Vagina (tissue), 2 donors: ENCODE measurements at regions not wholly inside any gene's neighbourhood (a gene's known extent, or its start where the extent isn't known, plus 50 kb on each side); places are given as distances from the start of the nearest gene placed in this dataset.

Experiments
- DNase-seq, 2 donors: peaks; one replicate each; pipeline ENCODE4 v3.0.0-alpha.2; 2017; ENCODE audit errors: extremely low spot score in 2 of 2
- H3K27ac ChIP-seq: fragments of 200-600 bp; sonication (generic); one replicate; pipeline ENCODE4 v1.5.1; 2019
- H3K27me3 ChIP-seq: fragments of 200-600 bp; sonication (generic); one replicate; pipeline ENCODE4 v1.5.1; 2019
- H3K36me3 ChIP-seq, 2 donors: fragments of 200-600 bp; sonication (generic); one replicate each; pipeline ENCODE4 v1.5.1; 2017 to 2019
- H3K4me1 ChIP-seq: fragments of 200-600 bp; sonication (generic); one replicate; pipeline ENCODE4 v1.5.1; 2019
- H3K4me3 ChIP-seq, 2 donors: fragments of 200-600 bp; sonication (generic); 1 replicate in 1 of 2; 2 replicates in 1 of 2; pipeline ENCODE4 v1.5.1; 2016 to 2019
- H3K9me3 ChIP-seq: fragments of 200-600 bp; sonication (generic); one replicate; pipeline ENCODE4 v1.5.1; 2019
- POLR2A ChIP-seq, 2 donors: fragments of 450-650 bp; IDR thresholded peaks; one replicate each; pipeline ENCODE4 v1.6.1; 2017; ENCODE audit warnings: antibody characterized with exemption in 2 of 2, mild to moderate bottlenecking in 2 of 2, moderate library complexity in 2 of 2
- POLR2AphosphoS5 ChIP-seq, 2 donors: sonication (generic); formaldehyde crosslinking; IDR thresholded peaks; one replicate each; pipeline ENCODE4 v1.9.0; 2017; ENCODE audit warnings: antibody characterized with exemption in 2 of 2, mild to moderate bottlenecking in 2 of 2, low read depth in 1 of 2; ENCODE audit not compliant: insufficient read depth in 1 of 2
- intact Hi-C: fragments of 100-400 bp; cut with DNase I; formaldehyde crosslinking; loops from one replicate; pipeline ENCODE4 v1.15.1; 2023
- TF ChIP-seq, protein P1 (sequence below), 3 experiments: fragments of 450-650 bp in 2 of 3; fragments of 200-600 bp in 1 of 3; sonication (generic) in 1 of 3; IDR thresholded peaks; one replicate each; pipeline ENCODE4 v1.5.1; 2017 to 2019; ENCODE audit warnings: antibody characterized with exemption in 3 of 3, mild to moderate bottlenecking in 2 of 3, moderate library complexity in 2 of 3

GRCh38 chr6:33521489-33522091 is 58.5 kb downstream of the BAK1 start:
- H3K36me3 ChIP-seq, result no peaks in the 10 kb centered on the region
- no peak overlapping the region for H3K27ac ChIP-seq
- no peak for DNase-seq
- no peaks in the 10 kb centered on the region for H3K4me1 ChIP-seq
- no peak for TF ChIP-seq POLR2AphosphoS5 (IDR thresholded peaks at IDR 0.05; ENCODE audit: insufficient read depth in 1 of 2, low read depth in 1 of 2)
- no peak for TF ChIP-seq POLR2A (IDR thresholded peaks at IDR 0.05)
- TF ChIP-seq, protein P1, sequence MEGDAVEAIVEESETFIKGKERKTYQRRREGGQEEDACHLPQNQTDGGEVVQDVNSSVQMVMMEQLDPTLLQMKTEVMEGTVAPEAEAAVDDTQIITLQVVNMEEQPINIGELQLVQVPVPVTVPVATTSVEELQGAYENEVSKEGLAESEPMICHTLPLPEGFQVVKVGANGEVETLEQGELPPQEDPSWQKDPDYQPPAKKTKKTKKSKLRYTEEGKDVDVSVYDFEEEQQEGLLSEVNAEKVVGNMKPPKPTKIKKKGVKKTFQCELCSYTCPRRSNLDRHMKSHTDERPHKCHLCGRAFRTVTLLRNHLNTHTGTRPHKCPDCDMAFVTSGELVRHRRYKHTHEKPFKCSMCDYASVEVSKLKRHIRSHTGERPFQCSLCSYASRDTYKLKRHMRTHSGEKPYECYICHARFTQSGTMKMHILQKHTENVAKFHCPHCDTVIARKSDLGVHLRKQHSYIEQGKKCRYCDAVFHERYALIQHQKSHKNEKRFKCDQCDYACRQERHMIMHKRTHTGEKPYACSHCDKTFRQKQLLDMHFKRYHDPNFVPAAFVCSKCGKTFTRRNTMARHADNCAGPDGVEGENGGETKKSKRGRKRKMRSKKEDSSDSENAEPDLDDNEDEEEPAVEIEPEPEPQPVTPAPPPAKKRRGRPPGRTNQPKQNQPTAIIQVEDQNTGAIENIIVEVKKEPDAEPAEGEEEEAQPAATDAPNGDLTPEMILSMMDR (IDR thresholded peaks at IDR 0.05), result no peak
- H3K9me3 ChIP-seq, result no peaks in the 10 kb centered on the region
- H3K27me3 ChIP-seq, result no peaks in the 10 kb centered on the region
- intact Hi-C loops, result no loop called here
- no peak overlapping the region for H3K4me3 ChIP-seq
